Tibial nerve (tissue), 4 donors: ENCODE measurements at regions not wholly inside any gene's neighbourhood (a gene's known extent, or its start where the extent isn't known, plus 50 kb on each side); places are given as distances from the start of the nearest gene placed in this dataset.

Experiments
- DNase-seq, 2 donors: peaks; one replicate each; pipeline ENCODE4 v3.0.0-alpha.2; 2019; ENCODE audit warnings: low spot score in 2 of 2
- H3K27ac ChIP-seq, 4 donors: fragments of 200-600 bp; sonication (generic) in 3 of 4; one replicate each; pipeline ENCODE4 v1.5.1; 2017 to 2019; ENCODE audit warnings: mild to moderate bottlenecking in 1 of 4
- H3K27me3 ChIP-seq, 2 donors: fragments of 200-600 bp; sonication (generic) in 1 of 2; one replicate each; pipeline versions ENCODE4 v1.5.1 to v1.6.0; 2017 to 2019
- H3K36me3 ChIP-seq, 3 donors: fragments of 200-600 bp; sonication (generic); one replicate each; pipeline ENCODE4 v1.5.1; 2018 to 2019
- H3K4me1 ChIP-seq, 4 donors: fragments of 200-600 bp; sonication (generic) in 3 of 4; one replicate each; pipeline ENCODE4 v1.5.1; 2017 to 2019
- H3K4me3 ChIP-seq, 4 donors: fragments of 200-600 bp; sonication (generic) in 3 of 4; one replicate each; pipeline ENCODE4 v1.5.1; 2017 to 2019; ENCODE audit warnings: mild to moderate bottlenecking in 1 of 4, moderate library complexity in 1 of 4
- H3K9me3 ChIP-seq, 4 donors: fragments of 200-600 bp; sonication (generic) in 3 of 4; one replicate each; pipeline ENCODE4 v1.5.1; 2017 to 2019
- CTCF ChIP-seq, 5 experiments: fragments of 200-600 bp in 3 of 5; fragments of 450-650 bp in 2 of 5; sonication (generic) in 3 of 5; IDR thresholded peaks; one replicate each; pipeline ENCODE4 v1.5.1; 2016 to 2019; ENCODE audit warnings: antibody characterized with exemption in 5 of 5, mild to moderate bottlenecking in 3 of 5, moderate library complexity in 2 of 5
- EP300 ChIP-seq, 2 donors: sonication (generic); formaldehyde crosslinking; IDR thresholded peaks; one replicate each; pipeline ENCODE4 v1.6.1; 2017; ENCODE audit warnings: antibody characterized with exemption in 2 of 2, mild to moderate bottlenecking in 1 of 2
- POLR2A ChIP-seq, 2 donors: fragments of 450-650 bp; IDR thresholded peaks; one replicate each; pipeline ENCODE4 v1.6.1; 2017; ENCODE audit warnings: antibody characterized with exemption in 2 of 2, mild to moderate bottlenecking in 2 of 2, moderate library complexity in 2 of 2
- WGBS, 2 donors: methylation state at CpG; one replicate each; pipeline ENCODE4 v1.1.5; 2018; 5-methylcytosine and 5-hydroxymethylcytosine counted together

- H3K36me3 ChIP-seq = no peaks in the 10 kb centered on the region
- H3K9me3 ChIP-seq = no peaks in the 10 kb centered on the region
- H3K27me3 ChIP-seq = no peaks in the 10 kb centered on the region
- DNase-seq = no peak
- WGBS, 2 donors = 91 to 93% methylated on average over 6 of the region's 6 CpGs
- no peaks in the 10 kb centered on the region for H3K4me1 ChIP-seq
- no peak overlapping the region for H3K27ac ChIP-seq
- no peak for TF ChIP-seq POLR2A (IDR thresholded peaks at IDR 0.05)
- no peak for TF ChIP-seq EP300 (IDR thresholded peaks at IDR 0.05)
- TF ChIP-seq CTCF (IDR thresholded peaks at IDR 0.05) = no peak
- H3K4me3 ChIP-seq = no peak overlapping the region
These were observed 50.7 kb upstream of the DIAPH3 start for GRCh38 chr13:60214213-60215055.

GRCh38 chr13:60220072-60220471, 56.3 kb upstream of the DIAPH3 start:
- no peaks in the 10 kb centered on the region for H3K27me3 ChIP-seq
- no peaks in the 10 kb centered on the region for H3K9me3 ChIP-seq
- H3K4me3 ChIP-seq = no peak overlapping the region
- H3K4me1 ChIP-seq = no peaks in the 10 kb centered on the region
- no peak overlapping the region for H3K27ac ChIP-seq
- no peak for TF ChIP-seq CTCF (IDR thresholded peaks at IDR 0.05)
- TF ChIP-seq EP300 (IDR thresholded peaks at IDR 0.05) = no peak
- no peak for TF ChIP-seq POLR2A (IDR thresholded peaks at IDR 0.05)
- no peaks in the 10 kb centered on the region for H3K36me3 ChIP-seq
- no peak for DNase-seq
- 95 to 97% methylated on average over 1 of the region's 1 CpG for WGBS, 2 donors

GRCh38 chr13:60221581-60221980, 57.9 kb upstream of the DIAPH3 start:
- TF ChIP-seq EP300 (IDR thresholded peaks at IDR 0.05) (no peak), POLR2A (IDR thresholded peaks at IDR 0.05) (no peak), CTCF (IDR thresholded peaks at IDR 0.05) (no peak)
- no peak overlapping the region for H3K4me3 ChIP-seq
- H3K4me1 ChIP-seq = no peaks in the 10 kb centered on the region
- H3K27ac ChIP-seq = no peak overlapping the region
- no peaks in the 10 kb centered on the region for H3K27me3 ChIP-seq
- 92 to 97% methylated on average over 6 of the region's 6 CpGs for WGBS, 2 donors
- no peaks in the 10 kb centered on the region for H3K9me3 ChIP-seq
- no peaks in the 10 kb centered on the region for H3K36me3 ChIP-seq
- DNase-seq = no peak

GRCh38 chr13:60226507-60226906, 62.8 kb upstream of the DIAPH3 start:
- no peak for DNase-seq
- Histone ChIP-seq H3K4me1 (peaks cover 0 to 8% (median 0%) of the 10 kb centered on the region in 4 donors), H3K27ac (no peak overlapping the region), H3K27me3 (no peaks in the 10 kb centered on the region), H3K9me3 (no peaks in the 10 kb centered on the region), H3K4me3 (no peak overlapping the region), H3K36me3 (no peaks in the 10 kb centered on the region)
- 44 to 47% methylated on average over 3 of the region's 3 CpGs for WGBS, 2 donors
- TF ChIP-seq POLR2A (IDR thresholded peaks at IDR 0.05) (no peak), EP300 (IDR thresholded peaks at IDR 0.05) (no peak), CTCF (IDR thresholded peaks at IDR 0.05) (no peak)

- H3K9me3 ChIP-seq = no peaks in the 10 kb centered on the region
- H3K27ac ChIP-seq = no peak overlapping the region
- H3K4me3 ChIP-seq = no peak overlapping the region
- DNase-seq = no peak
- no peaks in the 10 kb centered on the region for H3K36me3 ChIP-seq
- no peak for TF ChIP-seq EP300 (IDR thresholded peaks at IDR 0.05)
- TF ChIP-seq CTCF (IDR thresholded peaks at IDR 0.05) = no peak
- H3K4me1 ChIP-seq = peaks cover 0 to 8% (median 0%) of the 10 kb centered on the region in 4 donors
- no peaks in the 10 kb centered on the region for H3K27me3 ChIP-seq
These were observed 63.4 kb upstream of the DIAPH3 start for GRCh38 chr13:60227158-60227557.
